OCI-LY7 (cell line): ENCODE measurements at regions not wholly inside any gene's neighbourhood (a gene's known extent, or its start where the extent isn't known, plus 50 kb on each side); places are given as distances from the start of the nearest gene placed in this dataset.

Experiments used
- BruUV-seq: library from RNA; stranded (reverse); fragments of 400-500 nt; replicated peaks from 2 replicates; lab custom pipeline; 2021; lab: Mats Ljungman, UMichigan
- CTCF ChIA-PET: fragments of 300-600 bp; sonication (Branson Sonifier 250); formaldehyde crosslinking; loops from one replicate; lab custom pipeline; 2022; ENCODE audit warnings: antibody characterized with exemption; ENCODE audit not compliant: unreplicated experiment; lab: Charles Lee
- POLR2A ChIA-PET: fragments of 300-600 bp; sonication (Branson Sonifier 250); formaldehyde crosslinking; loops from one replicate; lab custom pipeline; 2022; ENCODE audit warnings: antibody characterized with exemption; lab: Charles Lee
- DNase-seq: peaks from one replicate; pipeline ENCODE4 v3.0.0-alpha.2; 2015; ENCODE audit warnings: low spot score
- H2AFZ ChIP-seq: fragments of 200-600 bp; sonication (generic), shearing (Covaris generic); 2 replicates; pipeline ENCODE4 v1.6.1; 2014; ENCODE audit warnings: mild to moderate bottlenecking, antibody characterized with exemption, low read length, moderate library complexity
- H3K27ac ChIP-seq: fragments of 200-600 bp; sonication (generic); 2 replicates; pipeline ENCODE4 v1.5.1; 2014; ENCODE audit warnings: mixed run types, low read depth, mild to moderate bottlenecking, moderate library complexity, low read length, inconsistent platforms; ENCODE audit not compliant: poor library complexity, severe bottlenecking
- H3K36me3 ChIP-seq: fragments of 200-600 bp; sonication (generic); 2 replicates; pipeline ENCODE4 v1.6.1; 2014; ENCODE audit warnings: mild to moderate bottlenecking, antibody characterized with exemption, low read length, moderate library complexity, mixed read lengths; ENCODE audit not compliant: insufficient read depth
- H3K4me1 ChIP-seq: fragments of 200-600 bp; sonication (generic); 2 replicates; pipeline ENCODE4 v1.5.1; 2014; ENCODE audit warnings: mild to moderate bottlenecking, low read length; ENCODE audit not compliant: insufficient read depth, poor library complexity, severe bottlenecking
- H3K4me2 ChIP-seq: fragments of 200-600 bp; sonication (generic); 2 replicates; pipeline ENCODE4 v1.6.1; 2014; ENCODE audit warnings: mild to moderate bottlenecking, low read length
- H3K4me3 ChIP-seq: fragments of 200-600 bp; sonication (generic); 2 replicates; pipeline ENCODE4 v1.5.1; 2014; ENCODE audit warnings: mild to moderate bottlenecking, low read depth, low read length; ENCODE audit not compliant: poor library complexity, severe bottlenecking
- H3K79me2 ChIP-seq: fragments of 200-600 bp; sonication (generic); 2 replicates; pipeline ENCODE4 v1.6.1; 2016; ENCODE audit warnings: low read depth, mild to moderate bottlenecking, low read length, moderate library complexity, mixed read lengths; ENCODE audit not compliant: insufficient read depth
- H3K9me2 ChIP-seq: fragments of 200-600 bp; sonication (generic); 2 replicates; pipeline ENCODE4 v1.6.1; 2016; ENCODE audit warnings: mild to moderate bottlenecking, low read length, mixed read lengths; ENCODE audit not compliant: insufficient read depth
- H3K9me3 ChIP-seq: fragments of 200-600 bp; sonication (generic); 2 replicates; pipeline ENCODE4 v1.6.1; 2014; ENCODE audit warnings: mild to moderate bottlenecking, mixed run types, low read length, mixed read lengths
- H4K20me1 ChIP-seq: fragments of 200-600 bp; sonication (generic); 2 replicates; pipeline ENCODE4 v1.6.1; 2014; ENCODE audit warnings: mild to moderate bottlenecking, antibody characterized with exemption, low read length, moderate library complexity, mixed read lengths; ENCODE audit not compliant: insufficient read depth
- EZH2phosphoT487 ChIP-seq: fragments of 200-600 bp; sonication (generic); IDR thresholded peaks from 2 replicates; pipeline ENCODE4 v1.6.1; 2018; ENCODE audit warnings: low read depth, borderline replicate concordance, mild to moderate bottlenecking, mixed run types, antibody characterized with exemption, low read length, moderate library complexity, mixed read lengths
- intact Hi-C: fragments of 100-400 bp; cut with micrococcal nuclease; formaldehyde crosslinking; loops from one replicate; pipeline ENCODE4 v1.10.0; 2022; ENCODE audit not compliant: unreplicated experiment
- TF ChIP-seq, protein P1 (sequence below): fragments of 200-600 bp; sonication (generic); conservative IDR thresholded peaks from 2 replicates; pipeline ENCODE4 v1.5.1; 2014; ENCODE audit warnings: mild to moderate bottlenecking, antibody characterized with exemption, low read length, moderate library complexity, mixed read lengths

GRCh38 chr16:59510008-59510424, 775.9 kb upstream of the GOT2 start:
- Histone ChIP-seq H3K4me1 (no peaks in the 10 kb centered on the region), H3K4me3 (no peak overlapping the region), H3K9me3 (no peaks in the 10 kb centered on the region), H3K9me2 (no peaks in the 10 kb centered on the region; the same call in 1 of the 2 replicates), H3K79me2 (no peaks in the 10 kb centered on the region), H4K20me1 (no peaks in the 10 kb centered on the region), H3K36me3 (no peaks in the 10 kb centered on the region), H3K4me2 (no peak overlapping the region), H3K27ac (no peak overlapping the region), H2AFZ (no peak overlapping the region)
- no peak for DNase-seq
- POLR2A ChIA-PET, result interaction anchor here (1.0 kb wide), 1 partner anchor 11 kb away, joined by 3 read pairs; no protein-coding TSS in a partner anchor
- no TSS peak for BruUV-seq
- CTCF ChIA-PET, result no interaction called here
- intact Hi-C loops, result no loop called here
- no peak for TF ChIP-seq EZH2phosphoT487
- TF ChIP-seq, protein P1, sequence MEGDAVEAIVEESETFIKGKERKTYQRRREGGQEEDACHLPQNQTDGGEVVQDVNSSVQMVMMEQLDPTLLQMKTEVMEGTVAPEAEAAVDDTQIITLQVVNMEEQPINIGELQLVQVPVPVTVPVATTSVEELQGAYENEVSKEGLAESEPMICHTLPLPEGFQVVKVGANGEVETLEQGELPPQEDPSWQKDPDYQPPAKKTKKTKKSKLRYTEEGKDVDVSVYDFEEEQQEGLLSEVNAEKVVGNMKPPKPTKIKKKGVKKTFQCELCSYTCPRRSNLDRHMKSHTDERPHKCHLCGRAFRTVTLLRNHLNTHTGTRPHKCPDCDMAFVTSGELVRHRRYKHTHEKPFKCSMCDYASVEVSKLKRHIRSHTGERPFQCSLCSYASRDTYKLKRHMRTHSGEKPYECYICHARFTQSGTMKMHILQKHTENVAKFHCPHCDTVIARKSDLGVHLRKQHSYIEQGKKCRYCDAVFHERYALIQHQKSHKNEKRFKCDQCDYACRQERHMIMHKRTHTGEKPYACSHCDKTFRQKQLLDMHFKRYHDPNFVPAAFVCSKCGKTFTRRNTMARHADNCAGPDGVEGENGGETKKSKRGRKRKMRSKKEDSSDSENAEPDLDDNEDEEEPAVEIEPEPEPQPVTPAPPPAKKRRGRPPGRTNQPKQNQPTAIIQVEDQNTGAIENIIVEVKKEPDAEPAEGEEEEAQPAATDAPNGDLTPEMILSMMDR, result no peak

DNA sequence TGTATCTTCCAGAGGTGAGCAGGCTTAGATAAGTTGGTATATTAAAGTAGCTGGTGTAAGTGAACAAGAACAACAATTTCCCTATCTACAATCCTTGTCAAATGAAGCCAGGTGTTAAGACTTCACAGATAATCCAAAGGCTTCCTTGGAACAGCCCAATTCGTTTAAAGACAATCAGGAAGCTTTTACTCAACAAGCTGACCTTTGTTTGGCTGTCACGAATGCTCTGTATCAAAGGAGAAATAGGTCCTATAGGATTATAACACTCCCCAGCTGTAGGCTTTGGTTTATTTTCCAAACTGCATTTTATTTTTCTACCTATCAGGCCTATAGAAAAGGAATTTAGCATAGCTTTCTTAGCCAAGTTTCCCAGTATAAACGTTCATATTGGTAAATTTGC, 766.5 kb upstream of the GOT2 start:
- H3K4me2 ChIP-seq, result no peak overlapping the region
- POLR2A ChIA-PET, result no interaction called here
- H3K9me2 ChIP-seq, result no peaks in the 10 kb centered on the region
- H3K27ac ChIP-seq, result no peak overlapping the region
- TF ChIP-seq, protein P1, result no peak
- no peak for TF ChIP-seq EZH2phosphoT487
- no peaks in the 10 kb centered on the region for H4K20me1 ChIP-seq
- no peak overlapping the region for H3K4me3 ChIP-seq
- CTCF ChIA-PET, result no interaction called here
- H3K36me3 ChIP-seq, result no peaks in the 10 kb centered on the region
- no peaks in the 10 kb centered on the region for H3K4me1 ChIP-seq
- no peak overlapping the region for H2AFZ ChIP-seq
- no peaks in the 10 kb centered on the region for H3K9me3 ChIP-seq
- H3K79me2 ChIP-seq, result no peaks in the 10 kb centered on the region
- intact Hi-C loops, result no loop called here
- BruUV-seq, result no TSS peak
- no peak for DNase-seq

DNA sequence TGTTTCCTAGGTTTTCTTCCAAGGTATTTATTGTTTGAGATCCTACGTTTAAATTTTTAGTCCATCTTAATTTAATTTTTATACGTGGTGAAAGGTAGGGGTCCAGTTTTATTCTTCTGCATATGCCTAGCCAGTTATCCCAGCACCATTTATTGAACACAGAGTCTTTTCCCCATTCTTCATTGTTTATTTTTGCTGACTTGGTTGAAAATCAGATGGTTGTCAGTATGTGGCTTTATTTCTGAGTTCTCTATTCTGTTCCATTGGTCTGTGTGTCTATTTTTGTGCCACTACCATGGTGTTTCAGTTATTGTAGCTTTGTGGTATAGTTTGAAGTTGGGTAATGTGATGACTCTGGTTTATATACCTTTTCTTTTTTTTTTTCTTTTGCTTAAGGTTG, 753.0 kb upstream of the GOT2 start:
- Histone ChIP-seq H4K20me1 (no peaks in the 10 kb centered on the region), H3K9me3 (no peaks in the 10 kb centered on the region), H2AFZ (no peak overlapping the region), H3K4me1 (no peaks in the 10 kb centered on the region), H3K27ac (no peak overlapping the region), H3K36me3 (no peaks in the 10 kb centered on the region), H3K4me3 (no peak overlapping the region), H3K4me2 (no peak overlapping the region), H3K79me2 (no peaks in the 10 kb centered on the region), H3K9me2 (no peaks in the 10 kb centered on the region)
- intact Hi-C loops, result no loop called here
- POLR2A ChIA-PET, result no interaction called here
- CTCF ChIA-PET, result no interaction called here
- no TSS peak for BruUV-seq
- DNase-seq, result no peak
- no peak for TF ChIP-seq EZH2phosphoT487
- TF ChIP-seq, protein P1, result no peak
